Activated T-cell treated with anti-CD3 and anti-CD28 coated beads, Interleukin-2, amount 50 U/mL, for 72 hours (primary cell): ENCODE measurements at regions not wholly inside any gene's neighbourhood (a gene's known extent, or its start where the extent isn't known, plus 50 kb on each side); places are given as distances from the start of the nearest gene placed in this dataset.
"Not testable (repeated sequence)": the region's sequence is repeated elsewhere in the genome, so short reads cannot be mapped to it uniquely, and the experiment has no call there.

Source experiments
- ATAC-seq, 2 donors: fragments of 150-1000 bp; cut with Tn5 transposase; replicated peaks in 1 of 2; 2 replicates each; pipeline ENCODE4 v1.10.0; 2021; ENCODE audit warnings: moderate library complexity in 2 of 2, mild to moderate bottlenecking in 1 of 2
- DNase-seq, 2 donors: peaks; one replicate each; pipeline ENCODE4 v3.0.0; 2021 to 2022; ENCODE audit warnings: mixed read lengths in 1 of 2
- H3K27ac Mint-ChIP-seq: one replicate; pipeline ENCODE4 v1.8.0; 2022; ENCODE audit warnings: mild to moderate bottlenecking, moderate library complexity, mixed read lengths
- H3K27me3 Mint-ChIP-seq: one replicate; pipeline ENCODE4 v1.8.0; 2022; ENCODE audit warnings: low read depth, mixed read lengths
- H3K36me3 Mint-ChIP-seq, 2 donors: one replicate each; pipeline ENCODE4 v1.8.0; 2022; ENCODE audit warnings: mixed read lengths in 2 of 2, mild to moderate bottlenecking in 1 of 2; ENCODE audit not compliant: insufficient read depth in 2 of 2
- H3K4me1 Mint-ChIP-seq: one replicate; pipeline ENCODE4 v1.8.0; 2022; ENCODE audit warnings: low read depth, mixed read lengths
- H3K4me3 Mint-ChIP-seq, 2 donors: one replicate each; pipeline ENCODE4 v1.8.0; 2022; ENCODE audit warnings: mild to moderate bottlenecking in 2 of 2, mixed read lengths in 2 of 2, moderate library complexity in 2 of 2
- H3K9me3 Mint-ChIP-seq, 2 donors: one replicate each; pipeline ENCODE4 v1.8.0; 2022; ENCODE audit warnings: mixed read lengths in 2 of 2

DNA sequence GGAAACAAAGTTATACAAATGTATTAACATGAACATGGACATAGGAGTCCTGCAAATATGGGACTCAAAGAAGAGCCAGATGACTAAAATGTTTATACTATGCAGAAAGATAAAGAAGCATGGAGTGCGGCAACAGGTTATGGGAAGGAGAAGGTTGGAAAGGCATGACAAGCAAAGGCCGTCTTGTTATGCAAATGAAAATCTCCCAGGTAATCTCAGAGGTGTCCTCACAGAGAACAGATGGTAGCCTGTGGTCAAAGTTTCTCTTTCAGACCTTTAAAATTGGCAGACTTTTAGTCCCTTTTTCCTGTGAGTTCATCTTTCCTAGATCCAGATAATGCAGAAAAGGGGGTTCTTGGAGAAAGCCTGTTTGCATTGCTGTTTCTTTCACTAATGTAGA is 116.4 kb upstream of the BEND4 start:
- no peaks in the 10 kb centered on the region for H3K9me3 Mint-ChIP-seq
- no peak for DNase-seq
- no peak overlapping the region for H3K27ac Mint-ChIP-seq
- peaks cover 13% of the 10 kb centered on the region for H3K27me3 Mint-ChIP-seq
- H3K4me1 Mint-ChIP-seq: no peaks in the 10 kb centered on the region
- no peak overlapping the region for H3K4me3 Mint-ChIP-seq
- no peak for ATAC-seq
- H3K36me3 Mint-ChIP-seq: no peaks in the 10 kb centered on the region

DNA sequence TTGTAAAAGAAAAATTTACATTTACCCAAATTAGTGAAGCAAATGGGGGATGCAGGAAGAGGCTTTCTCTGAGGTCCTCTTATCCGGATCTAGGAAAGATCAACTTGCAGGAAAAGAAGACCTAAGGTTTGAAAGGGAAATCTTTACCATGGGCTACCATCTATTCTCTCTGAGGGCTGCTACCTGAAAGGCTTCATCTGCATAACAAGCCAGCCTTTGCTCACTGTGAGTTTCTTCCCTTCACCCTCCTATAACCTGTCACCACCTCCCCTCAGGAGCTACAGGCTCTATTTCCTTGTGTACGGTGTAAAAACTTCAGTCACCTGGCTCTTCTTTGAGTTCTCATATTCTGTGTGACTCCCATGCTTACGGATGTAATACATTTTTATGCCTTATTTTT is 118.6 kb upstream of the BEND4 start:
- peaks cover 18% of the 10 kb centered on the region for H3K27me3 Mint-ChIP-seq
- ATAC-seq (no peak), DNase-seq (no peak)
- H3K9me3 Mint-ChIP-seq: no peaks in the 10 kb centered on the region
- H3K27ac Mint-ChIP-seq: no peak overlapping the region
- no peaks in the 10 kb centered on the region for H3K4me1 Mint-ChIP-seq
- no peak overlapping the region for H3K4me3 Mint-ChIP-seq
- no peaks in the 10 kb centered on the region for H3K36me3 Mint-ChIP-seq

DNA sequence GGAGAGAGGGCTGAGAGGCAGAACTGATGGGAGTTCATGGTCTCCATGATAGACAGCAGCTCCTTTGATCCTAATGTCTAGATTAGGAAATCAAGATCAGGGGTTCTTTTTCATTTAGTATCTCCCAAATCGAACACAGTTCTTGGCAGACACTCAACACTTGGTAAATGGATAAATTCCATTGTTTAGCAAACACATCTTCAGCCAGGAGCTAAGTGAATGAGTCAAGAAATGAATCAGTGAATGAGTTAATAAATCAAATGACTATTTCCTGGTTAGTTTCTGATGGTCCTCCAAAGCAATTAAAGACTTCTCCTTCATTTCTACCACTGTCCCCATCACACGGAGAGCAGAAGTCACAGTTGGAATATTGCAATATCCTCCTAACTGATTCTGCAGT is 120.0 kb upstream of the SHISA3 start:
- Mint-ChIP-seq H3K27ac (no peak overlapping the region), H3K4me1 (peaks cover 6% of the 10 kb centered on the region), H3K36me3 (no peaks in the 10 kb centered on the region), H3K9me3 (no peaks in the 10 kb centered on the region), H3K27me3 (peaks cover 17% of the 10 kb centered on the region), H3K4me3 (no peak overlapping the region)
- no peak for ATAC-seq
- no peak for DNase-seq

DNA sequence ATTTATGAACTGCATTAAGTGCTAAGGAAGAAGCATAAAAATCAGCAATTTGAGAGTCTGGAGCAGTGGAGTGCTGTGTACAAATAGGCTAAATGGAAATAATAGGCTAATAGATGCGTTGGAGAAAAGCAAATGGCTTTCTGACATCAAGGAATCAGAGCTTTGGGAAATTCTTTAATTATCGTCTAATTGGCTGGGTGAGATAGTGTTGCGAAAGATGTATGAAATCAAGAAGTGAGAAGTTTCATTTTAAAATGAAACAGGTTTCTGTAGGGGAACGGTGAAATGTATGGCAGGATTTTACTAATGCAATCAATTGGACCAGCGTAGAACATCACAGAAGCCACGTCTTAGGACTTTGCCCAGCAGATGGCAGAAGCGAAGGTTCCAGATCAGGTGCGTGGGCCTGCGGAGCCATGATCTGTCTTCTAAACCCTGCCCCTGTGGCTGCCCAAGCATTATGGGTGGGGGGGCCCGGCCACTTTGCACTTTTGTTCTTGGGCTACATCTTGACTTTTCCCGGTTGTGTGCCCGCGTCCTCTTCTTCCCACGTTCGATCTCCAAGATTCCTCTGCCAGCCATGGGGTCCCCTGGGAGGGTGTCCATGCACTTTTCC is 118.5 kb upstream of the SHISA3 start:
- Mint-ChIP-seq H3K4me3 (no peak overlapping the region), H3K4me1 (peaks cover 8% of the 10 kb centered on the region), H3K27ac (no peak overlapping the region), H3K9me3 (no peaks in the 10 kb centered on the region), H3K36me3 (no peaks in the 10 kb centered on the region), H3K27me3 (peaks cover 23% of the 10 kb centered on the region)
- DNase-seq (no peak), ATAC-seq (no peak)

DNA sequence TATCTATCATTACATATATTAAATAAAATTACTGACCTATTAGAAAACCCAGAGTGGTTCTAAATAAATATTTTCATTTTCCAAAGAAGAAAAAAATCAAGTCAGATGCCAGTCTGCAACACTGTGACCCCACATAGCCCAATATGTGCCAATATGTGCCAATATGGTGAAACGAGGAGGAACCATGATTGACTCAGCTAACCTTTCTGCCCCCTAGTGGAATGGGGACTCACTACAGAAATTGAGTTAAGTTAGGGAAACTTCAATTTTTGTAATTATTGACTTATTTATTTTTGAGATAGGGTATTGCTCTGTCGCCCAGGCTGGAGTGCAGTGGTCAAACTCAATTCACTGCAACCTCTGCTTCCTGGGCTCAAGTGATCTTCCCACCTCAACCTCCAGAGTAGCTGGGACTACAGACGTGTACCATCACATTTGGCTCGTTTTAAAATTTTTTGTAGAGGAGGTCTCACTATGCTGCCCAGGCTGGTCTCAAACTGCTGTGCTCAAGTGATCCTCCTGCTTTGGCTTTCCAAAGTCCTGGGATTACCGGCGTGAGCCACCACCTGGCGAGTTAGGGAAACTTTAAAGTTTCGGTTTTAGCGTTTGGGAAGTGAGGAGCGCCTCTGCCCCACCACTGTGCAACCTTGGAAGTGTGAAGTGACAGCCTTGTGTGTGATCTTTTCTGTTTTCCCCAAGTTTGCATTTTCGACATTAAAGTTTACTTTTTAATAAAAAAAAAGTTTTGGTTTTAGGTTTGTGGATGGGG is 116.8 kb upstream of the SHISA3 start:
- peak; percentile 17 to 24 for DNase-seq
- Mint-ChIP-seq H3K36me3 (no peaks in the 10 kb centered on the region), H3K4me1 (peaks cover 8% of the 10 kb centered on the region), H3K9me3 (no peaks in the 10 kb centered on the region), H3K27me3 (peaks cover 19% of the 10 kb centered on the region), H3K4me3 (no peak overlapping the region), H3K27ac (no peak overlapping the region)
- ATAC-seq: no peak

DNA sequence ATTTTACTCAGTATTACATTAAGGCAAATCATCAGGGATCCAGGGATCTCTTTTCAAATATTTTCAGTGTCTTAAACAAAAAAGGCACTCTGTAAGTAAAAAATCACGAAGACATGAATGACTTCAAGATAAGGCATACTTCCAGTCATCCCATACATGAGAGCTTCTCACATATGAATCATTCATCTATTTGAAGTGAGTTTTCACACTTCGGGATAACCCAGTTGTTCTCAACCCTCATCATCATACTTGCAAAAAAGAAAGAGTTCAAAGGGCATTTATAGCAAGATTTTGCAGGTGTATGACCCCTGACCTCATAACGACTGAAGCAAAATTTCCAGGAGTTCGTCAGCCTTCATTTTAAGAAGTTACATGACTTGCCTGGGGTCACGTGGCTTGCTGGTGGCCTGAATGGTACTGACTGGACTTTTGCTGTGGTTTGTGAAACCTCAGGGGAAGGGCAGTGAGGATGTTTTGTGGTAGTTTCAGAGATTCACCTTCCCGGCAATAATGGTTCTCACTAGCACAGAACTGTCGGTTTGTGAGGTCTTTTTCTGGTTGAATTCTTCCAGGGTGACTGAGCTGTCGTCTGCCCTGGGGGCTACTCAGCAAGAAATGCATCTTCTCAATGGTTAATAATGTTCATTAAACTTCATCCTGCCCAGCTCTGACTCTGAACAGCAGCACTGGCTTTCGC is 115.8 kb upstream of the SHISA3 start:
- DNase-seq (peak in 1 of 2 donors; percentile 6), ATAC-seq (peak; percentile 43 to 58)
- Mint-ChIP-seq H3K27ac (no peak overlapping the region), H3K9me3 (no peaks in the 10 kb centered on the region), H3K4me1 (peaks cover 8% of the 10 kb centered on the region), H3K36me3 (no peaks in the 10 kb centered on the region), H3K4me3 (no peak overlapping the region), H3K27me3 (peaks cover 19% of the 10 kb centered on the region)

DNA sequence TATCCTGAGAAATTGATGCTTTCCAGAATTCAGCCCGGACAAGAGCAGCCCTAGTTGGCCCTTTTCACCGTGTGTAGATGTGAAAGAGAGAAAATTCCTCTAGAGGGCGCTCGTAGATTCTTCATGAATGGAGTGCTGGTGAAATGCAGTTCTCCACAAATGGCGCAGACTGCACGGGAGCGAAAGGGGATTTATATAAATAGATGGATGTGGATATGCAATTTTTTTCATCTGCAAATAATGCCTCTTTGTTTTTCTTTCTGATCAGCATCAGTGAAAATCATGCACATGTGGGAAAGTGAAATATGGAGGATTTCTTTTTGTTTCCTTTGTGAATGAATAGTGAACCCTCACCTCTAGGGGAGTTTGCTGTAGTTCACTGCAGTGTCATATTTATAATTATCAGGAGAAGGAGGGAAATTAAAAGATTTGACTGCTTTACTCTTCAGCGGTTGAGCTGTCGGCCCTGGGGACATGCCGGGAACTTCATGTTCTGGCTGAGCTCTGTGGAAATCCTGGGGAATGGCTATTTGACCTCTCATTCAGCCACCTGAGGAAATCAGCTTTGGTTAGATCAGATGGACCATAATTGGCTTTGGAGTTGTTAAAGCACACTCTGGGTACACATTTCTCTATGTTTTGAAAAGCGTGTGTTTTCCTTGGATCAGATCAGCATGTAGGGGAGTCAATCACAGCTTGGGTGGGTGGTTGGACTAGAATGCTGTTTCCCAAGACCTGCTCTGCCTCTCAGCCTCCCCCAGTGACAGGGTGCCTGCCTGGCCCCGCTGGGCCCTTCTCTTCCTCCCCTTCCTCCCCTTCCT is 115.0 kb upstream of the SHISA3 start:
- Mint-ChIP-seq H3K9me3 (no peaks in the 10 kb centered on the region), H3K36me3 (no peaks in the 10 kb centered on the region), H3K27ac (no peak overlapping the region), H3K4me3 (peak overlapping the region in 1 of 2 donors; percentile 10), H3K4me1 (peaks cover 8% of the 10 kb centered on the region), H3K27me3 (peaks cover 19% of the 10 kb centered on the region)
- ATAC-seq (peak; percentile 71 to 82), DNase-seq (peak; percentile 25 to 45)

DNA sequence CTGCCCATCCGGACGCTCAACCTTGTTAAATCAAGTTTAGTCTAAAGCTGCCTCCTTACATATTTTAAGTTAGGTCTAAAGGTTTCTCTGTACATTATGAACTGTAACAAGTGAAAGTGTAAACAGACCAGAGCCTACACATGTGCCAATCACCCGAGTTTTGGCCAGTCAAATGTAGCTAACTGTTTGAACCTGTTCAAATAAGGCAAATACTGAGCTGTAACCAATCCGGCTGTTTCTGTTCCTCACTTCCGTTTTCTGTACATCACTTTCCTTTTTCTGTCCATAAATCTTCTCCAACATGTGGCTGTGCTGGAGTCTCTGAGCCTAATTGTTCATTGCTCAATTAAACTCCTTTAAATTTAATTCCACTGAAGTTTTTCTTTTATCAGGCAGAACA is 113.3 kb upstream of the SHISA3 start:
- no peak overlapping the region for H3K4me3 Mint-ChIP-seq
- H3K9me3 Mint-ChIP-seq: no peaks in the 10 kb centered on the region
- no peaks in the 10 kb centered on the region for H3K36me3 Mint-ChIP-seq

DNA sequence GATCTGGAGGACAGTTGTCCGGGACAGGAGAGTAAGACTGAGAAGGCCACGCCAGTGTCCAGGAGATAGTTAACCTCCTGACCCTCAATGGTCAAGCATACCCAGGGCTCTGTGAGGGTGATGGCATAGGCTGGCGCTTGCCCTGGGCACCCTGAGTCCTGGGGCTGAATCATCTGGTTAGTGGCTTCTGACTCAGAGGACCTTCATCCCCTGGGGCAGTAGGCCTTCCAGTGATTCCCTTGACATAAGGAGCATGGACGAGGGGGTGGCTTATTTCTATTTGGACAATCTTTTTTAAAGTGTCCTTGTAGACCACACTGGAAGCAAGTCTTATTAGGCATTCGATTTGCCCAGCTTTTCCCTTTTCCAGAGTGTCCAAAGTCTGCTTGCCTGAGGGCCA is 108.4 kb upstream of the SHISA3 start:
- not testable (repeated sequence) for H3K27me3 Mint-ChIP-seq, DNase-seq, H3K36me3 Mint-ChIP-seq, ATAC-seq, H3K4me1 Mint-ChIP-seq, H3K4me3 Mint-ChIP-seq, H3K27ac Mint-ChIP-seq, H3K9me3 Mint-ChIP-seq

More for the DNA sequence above, 113.3 kb upstream of the SHISA3 start:
- DNase-seq (no peak), ATAC-seq (no peak)
- H3K27me3 Mint-ChIP-seq: peaks cover 19% of the 10 kb centered on the region
- no peak overlapping the region for H3K27ac Mint-ChIP-seq
- H3K4me1 Mint-ChIP-seq: peaks cover 8% of the 10 kb centered on the region

DNA sequence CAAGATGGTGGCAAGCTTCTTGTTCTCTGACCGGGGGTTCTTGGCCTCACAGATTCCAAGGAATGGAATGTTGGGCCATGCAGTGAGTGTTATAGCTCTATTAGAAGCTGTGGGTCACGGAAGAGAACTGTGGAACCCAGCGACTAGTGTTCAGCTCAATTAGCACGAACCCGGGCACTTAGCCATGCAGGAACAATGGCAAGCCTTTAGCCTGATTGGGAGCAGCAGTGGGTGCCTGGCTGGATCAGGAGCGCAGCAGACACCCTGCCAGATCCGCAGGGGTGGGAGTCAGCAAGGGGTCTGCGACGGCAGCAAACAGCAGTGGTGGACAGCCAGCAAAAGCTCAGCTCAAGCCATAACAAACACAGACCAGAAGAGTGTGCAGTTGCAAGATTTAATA is 105.1 kb upstream of the SHISA3 start:
- not testable (repeated sequence) for H3K4me3 Mint-ChIP-seq, H3K4me1 Mint-ChIP-seq, H3K27ac Mint-ChIP-seq, DNase-seq, H3K9me3 Mint-ChIP-seq, ATAC-seq, H3K36me3 Mint-ChIP-seq
- H3K27me3 Mint-ChIP-seq: peaks cover 16% of the 10 kb centered on the region

DNA sequence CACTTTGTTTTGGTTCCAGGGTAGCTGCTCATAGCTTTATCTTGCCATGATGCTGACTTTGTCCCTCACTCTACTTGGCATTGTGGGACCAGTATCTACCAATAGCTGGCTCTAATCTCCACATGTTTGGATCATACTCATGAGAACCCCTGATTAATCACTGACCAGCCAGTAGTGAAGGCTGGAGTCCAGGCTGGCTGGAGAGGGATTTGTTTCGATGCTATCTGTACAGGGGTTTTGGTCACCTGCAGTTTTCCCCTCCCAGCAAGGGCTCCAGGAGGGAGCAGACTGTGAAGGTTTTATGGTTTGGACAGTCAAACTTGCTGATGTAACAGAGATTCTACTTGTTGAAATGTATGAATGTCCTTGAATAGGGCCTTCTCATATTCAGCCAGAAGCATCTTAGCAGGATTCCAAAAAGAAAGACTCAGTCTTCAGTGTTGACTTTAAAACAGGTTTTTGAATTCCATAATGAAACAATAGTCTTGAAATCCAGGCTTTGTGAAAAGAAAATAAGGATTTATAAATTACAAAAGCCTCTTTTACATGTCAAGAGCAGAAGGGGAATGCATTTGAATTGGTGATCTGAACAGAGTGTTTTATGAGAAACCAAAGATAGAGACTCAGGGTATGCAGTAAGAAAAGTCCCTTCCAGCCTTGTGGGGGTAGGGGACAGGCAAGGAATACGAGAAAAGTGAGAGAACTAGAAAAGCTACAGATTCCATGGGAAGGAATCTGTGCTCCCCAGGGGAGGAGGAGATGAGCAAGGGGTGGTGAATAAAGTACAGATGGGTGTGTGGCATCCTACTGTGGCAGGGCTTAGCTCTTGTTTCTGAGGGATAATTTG is 103.1 kb upstream of the SHISA3 start:
- Mint-ChIP-seq H3K4me1 (no peaks in the 10 kb centered on the region), H3K27me3 (peaks cover 22% of the 10 kb centered on the region), H3K36me3 (no peaks in the 10 kb centered on the region), H3K9me3 (peaks cover 0 to 1% of the 10 kb centered on the region in 2 donors), H3K4me3 (no peak overlapping the region), H3K27ac (no peak overlapping the region)
- ATAC-seq (no peak), DNase-seq (no peak)

DNA sequence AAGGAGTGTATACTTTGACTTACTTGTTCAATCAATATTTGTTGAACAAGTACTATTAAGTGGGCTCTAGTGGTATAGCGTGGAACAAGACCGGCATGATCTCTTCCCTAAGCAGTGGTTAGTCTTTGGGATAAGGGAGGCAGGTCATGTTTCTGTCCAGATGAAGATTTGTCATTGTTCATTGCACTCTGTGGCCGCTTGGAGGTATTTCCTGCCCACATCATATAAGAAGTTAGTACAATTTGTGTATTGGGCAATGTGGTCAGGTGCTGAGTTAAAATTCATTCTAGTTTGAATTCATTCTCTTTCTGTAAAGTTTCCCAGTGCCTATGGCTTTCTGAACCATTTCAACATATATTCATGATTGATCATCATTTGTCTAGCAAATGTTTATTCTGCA is 101.1 kb upstream of the SHISA3 start:
- ATAC-seq (no peak), DNase-seq (no peak)
- Mint-ChIP-seq H3K9me3 (peaks cover 0 to 1% of the 10 kb centered on the region in 2 donors), H3K4me1 (no peaks in the 10 kb centered on the region), H3K4me3 (no peak overlapping the region), H3K36me3 (no peaks in the 10 kb centered on the region), H3K27ac (no peak overlapping the region), H3K27me3 (peaks cover 23% of the 10 kb centered on the region)
